C4-2B (cell line): ENCODE measurements at regions not wholly inside any gene's neighbourhood (a gene's known extent, or its start where the extent isn't known, plus 50 kb on each side); places are given as distances from the start of the nearest gene placed in this dataset.

Source experiments
- H3K27ac ChIP-seq: fragments of 450-650 bp; 2 replicates; pipeline ENCODE4 v1.5.1; 2017
- ZFX ChIP-seq: fragments of 450-650 bp; IDR thresholded peaks from 2 replicates; pipeline ENCODE4 v1.6.1; 2017
- TF ChIP-seq, protein P1 (sequence below): fragments of 450-650 bp; conservative IDR thresholded peaks from 2 replicates; pipeline ENCODE4 v1.5.1; 2017; ENCODE audit warnings: mild to moderate bottlenecking

- H3K27ac ChIP-seq = no peak overlapping the region
- TF ChIP-seq ZFX = no peak
- TF ChIP-seq, protein P1, sequence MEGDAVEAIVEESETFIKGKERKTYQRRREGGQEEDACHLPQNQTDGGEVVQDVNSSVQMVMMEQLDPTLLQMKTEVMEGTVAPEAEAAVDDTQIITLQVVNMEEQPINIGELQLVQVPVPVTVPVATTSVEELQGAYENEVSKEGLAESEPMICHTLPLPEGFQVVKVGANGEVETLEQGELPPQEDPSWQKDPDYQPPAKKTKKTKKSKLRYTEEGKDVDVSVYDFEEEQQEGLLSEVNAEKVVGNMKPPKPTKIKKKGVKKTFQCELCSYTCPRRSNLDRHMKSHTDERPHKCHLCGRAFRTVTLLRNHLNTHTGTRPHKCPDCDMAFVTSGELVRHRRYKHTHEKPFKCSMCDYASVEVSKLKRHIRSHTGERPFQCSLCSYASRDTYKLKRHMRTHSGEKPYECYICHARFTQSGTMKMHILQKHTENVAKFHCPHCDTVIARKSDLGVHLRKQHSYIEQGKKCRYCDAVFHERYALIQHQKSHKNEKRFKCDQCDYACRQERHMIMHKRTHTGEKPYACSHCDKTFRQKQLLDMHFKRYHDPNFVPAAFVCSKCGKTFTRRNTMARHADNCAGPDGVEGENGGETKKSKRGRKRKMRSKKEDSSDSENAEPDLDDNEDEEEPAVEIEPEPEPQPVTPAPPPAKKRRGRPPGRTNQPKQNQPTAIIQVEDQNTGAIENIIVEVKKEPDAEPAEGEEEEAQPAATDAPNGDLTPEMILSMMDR = no peak
Measured at GRCh38 chr2:64875368-64875767, 113.8 kb upstream of the SLC1A4 start.

- no peak overlapping the region for H3K27ac ChIP-seq
- TF ChIP-seq, protein P1 = no peak
- TF ChIP-seq ZFX = no peak
Measured at GRCh38 chr2:64876137-64876647, 113.0 kb upstream of the SLC1A4 start.

DNA sequence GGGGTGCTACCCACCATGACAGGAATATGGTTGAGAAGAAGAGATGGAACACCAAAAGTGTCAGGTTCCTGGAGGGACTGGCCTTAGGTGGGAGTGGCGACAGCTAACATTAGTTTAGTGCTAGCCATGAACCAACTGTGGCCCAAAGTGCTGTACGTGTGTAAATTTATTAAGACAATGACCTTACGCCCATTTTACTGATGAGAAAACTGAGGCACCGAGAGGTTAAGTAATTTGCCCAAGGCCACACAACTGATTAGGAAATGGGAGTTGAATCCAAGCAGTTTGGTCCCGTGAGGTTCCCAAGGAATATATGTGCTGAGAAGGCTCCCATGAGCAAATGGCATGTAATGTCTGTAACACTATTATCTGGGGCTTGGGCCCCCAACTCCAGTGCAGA is 109.5 kb upstream of the SLC1A4 start:
- TF ChIP-seq, protein P1 = no peak
- no peak for TF ChIP-seq ZFX
- H3K27ac ChIP-seq = no peak overlapping the region

DNA sequence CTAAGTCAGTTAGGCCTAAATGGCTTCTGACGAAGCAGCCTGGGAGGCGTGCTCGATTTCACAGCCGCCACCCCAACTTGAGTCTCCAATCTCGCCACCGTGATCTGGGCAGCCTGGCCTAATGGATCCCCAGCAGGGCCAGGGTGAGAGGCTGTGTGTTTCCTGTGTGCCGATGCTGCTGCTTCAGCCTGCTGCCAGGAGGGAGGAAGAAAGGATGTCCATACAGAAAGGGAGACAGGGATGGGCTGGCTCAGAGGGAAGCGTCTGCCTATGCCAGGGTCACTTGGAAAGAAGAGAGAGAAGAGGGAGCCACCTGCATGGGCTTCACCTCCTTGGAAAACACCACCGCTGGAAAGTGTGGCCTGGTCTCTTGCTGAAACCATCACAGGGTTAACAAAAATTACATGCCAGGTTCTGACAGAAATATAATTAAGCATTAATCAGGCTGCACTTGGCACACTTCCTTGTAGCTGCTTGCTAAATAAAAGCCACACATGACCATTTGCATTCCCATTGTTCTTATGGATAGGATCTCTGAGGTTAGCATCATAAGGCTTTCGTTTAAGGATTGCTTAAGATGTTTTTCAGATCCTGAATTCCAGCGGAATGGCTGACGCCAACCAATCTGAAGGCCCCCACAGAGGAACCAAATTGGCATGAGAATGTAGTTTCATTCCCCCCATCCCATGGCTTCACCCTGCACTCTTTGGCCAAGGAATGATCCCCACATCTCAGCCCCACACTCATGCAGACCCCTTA is 108.8 kb upstream of the SLC1A4 start:
- TF ChIP-seq, protein P1 = no peak
- no peak for TF ChIP-seq ZFX
- H3K27ac ChIP-seq = no peak overlapping the region

DNA sequence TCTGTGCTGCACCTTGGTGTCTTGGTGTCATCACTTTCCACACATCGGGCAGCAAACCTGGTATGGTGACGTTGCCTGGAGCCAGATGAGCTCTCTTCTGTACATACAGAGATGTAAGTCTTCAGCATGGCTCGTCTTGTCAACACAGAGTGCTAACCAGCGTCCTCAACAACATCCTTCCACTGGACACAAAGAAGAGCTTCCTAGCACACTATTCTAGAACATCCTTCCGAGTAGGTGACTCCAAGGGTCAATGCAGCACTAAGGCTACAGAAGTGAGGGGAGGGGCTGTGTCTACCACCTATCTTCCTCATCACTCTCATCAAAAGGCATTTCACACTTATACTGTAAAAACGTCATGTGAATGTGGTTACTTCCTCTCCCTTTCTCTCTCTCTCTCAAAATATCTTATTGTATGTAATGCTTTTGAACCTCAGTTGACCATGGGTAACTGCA is 108.1 kb upstream of the SLC1A4 start:
- TF ChIP-seq, protein P1 = no peak
- TF ChIP-seq ZFX = no peak

DNA sequence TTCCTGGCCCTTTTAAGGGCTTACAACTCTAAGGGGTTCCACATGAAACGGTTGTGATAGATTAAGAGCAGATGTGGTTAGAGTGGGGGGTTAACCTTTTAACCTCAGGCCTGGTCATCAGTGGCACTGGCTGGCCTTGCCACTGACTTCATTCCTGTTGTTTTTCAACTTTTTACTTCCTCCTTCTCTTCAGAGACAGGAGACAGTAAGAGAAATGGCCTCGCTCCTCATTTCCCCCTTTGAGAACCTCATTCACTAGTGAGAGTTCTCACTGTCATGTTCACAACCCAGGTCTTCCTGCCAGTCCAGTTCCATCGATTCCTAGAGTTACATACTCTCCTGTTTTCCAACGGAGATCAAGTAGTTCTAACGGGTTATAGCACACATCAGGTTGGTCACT is 101.6 kb upstream of the SLC1A4 start:
- H3K27ac ChIP-seq = no peak overlapping the region
- no peak for TF ChIP-seq ZFX
- TF ChIP-seq, protein P1 = no peak

More for the DNA sequence above, 108.1 kb upstream of the SLC1A4 start:
- no peak overlapping the region for H3K27ac ChIP-seq

DNA sequence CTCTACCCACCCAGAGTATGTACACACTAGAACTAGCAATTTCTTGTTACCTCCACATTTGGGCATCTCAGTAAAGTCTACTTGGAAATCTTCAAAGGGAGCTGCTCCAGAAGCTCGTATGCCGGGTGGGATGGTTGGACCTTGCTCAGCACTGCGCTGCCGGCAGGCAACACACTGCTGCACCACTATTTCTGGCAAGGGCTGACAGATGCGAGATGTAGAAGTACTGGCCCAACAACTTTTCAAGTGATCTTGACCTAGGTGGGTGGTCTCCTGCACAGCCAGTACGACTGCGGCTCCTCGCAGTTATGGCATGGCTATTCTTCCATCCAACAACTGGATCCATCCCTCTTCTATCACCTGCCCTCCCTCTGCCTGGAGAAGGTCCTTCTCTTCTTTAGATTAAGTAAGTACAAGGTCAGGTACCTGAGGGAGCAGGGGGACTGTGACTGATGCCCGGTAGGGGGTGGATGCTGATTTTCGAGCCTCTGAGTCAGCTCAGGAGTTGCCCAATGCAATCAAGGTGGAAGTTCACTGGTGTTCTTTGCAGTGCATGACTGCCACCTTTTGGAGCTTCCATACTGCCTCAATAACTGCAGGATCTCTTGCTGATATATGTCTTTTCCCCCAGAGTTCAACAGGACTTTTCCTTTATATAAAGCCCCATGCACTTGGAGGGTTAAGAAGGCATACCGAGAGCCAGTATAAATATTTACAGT is 100.4 kb upstream of the SLC1A4 start:
- no peak for TF ChIP-seq ZFX
- TF ChIP-seq, protein P1 = peak; percentile 17; the same call in 1 of the 2 replicates
- no peak overlapping the region for H3K27ac ChIP-seq
